ENCODE measurements at regions not wholly inside any gene's neighbourhood (a gene's known extent, or its start where the extent isn't known, plus 50 kb on each side); places are given as distances from the start of the nearest gene placed in this dataset.
A peak's percentile ranks its signal among the peaks of the same experiment; 100 is the strongest.

DNA sequence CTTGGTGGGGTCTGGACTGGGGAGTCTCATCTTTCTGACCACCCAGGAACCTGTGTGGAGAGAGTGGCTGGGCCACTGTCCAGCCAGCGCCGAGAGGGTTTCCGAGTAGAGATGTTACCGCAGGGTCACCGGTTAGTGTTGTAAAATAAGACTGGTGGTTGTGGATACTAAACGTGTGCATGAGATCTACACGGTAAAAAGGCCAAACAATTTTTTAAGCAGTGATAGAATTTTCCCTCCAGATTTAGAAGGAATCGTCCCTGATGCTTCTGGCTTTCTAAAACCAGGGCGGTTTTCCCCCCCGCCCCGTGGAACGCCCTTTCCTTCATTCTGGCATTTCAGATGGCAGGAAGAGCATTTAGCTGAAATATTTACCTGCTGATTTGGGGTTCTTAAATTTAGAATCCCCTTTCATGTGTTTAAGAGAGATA lies 72.6 kb upstream of the PPARA start:
- no peak for TF ChIP-seq CTCF (IDR thresholded peaks at IDR 0.05; ENCODE audit: low read depth, low read length, missing control alignments)
- H3K4me3 ChIP-seq (ENCODE audit: low read depth, low read length) = peak overlapping the region; percentile 32
- in situ Hi-C loops (cut with HindIII; ENCODE audit: low pct_ligation_motif_present, low sequenced_read_pairs) = no loop called here
- H3K27me3 ChIP-seq (replicated peaks) = no peaks in the 10 kb centered on the region
- H3K36me3 ChIP-seq (replicated peaks) = peaks cover 15% of the 10 kb centered on the region
- no peak for DNase-seq
- no peak overlapping the region for H3K27ac ChIP-seq

GRCh38 chr22:46078241-46079092 lies 71.9 kb upstream of the PPARA start:
- Histone ChIP-seq H3K27ac (no peak overlapping the region), H3K27me3 (replicated peaks) (no peaks in the 10 kb centered on the region), H3K36me3 (replicated peaks) (peaks cover 19% of the 10 kb centered on the region), H3K4me3 (ENCODE audit: low read depth, low read length) (peak overlapping the region; percentile 73)
- DNase-seq = no peak
- no peak for TF ChIP-seq CTCF (IDR thresholded peaks at IDR 0.05; ENCODE audit: low read depth, low read length, missing control alignments)
- in situ Hi-C loops (cut with HindIII; ENCODE audit: low pct_ligation_motif_present, low sequenced_read_pairs) = no loop called here

DNA sequence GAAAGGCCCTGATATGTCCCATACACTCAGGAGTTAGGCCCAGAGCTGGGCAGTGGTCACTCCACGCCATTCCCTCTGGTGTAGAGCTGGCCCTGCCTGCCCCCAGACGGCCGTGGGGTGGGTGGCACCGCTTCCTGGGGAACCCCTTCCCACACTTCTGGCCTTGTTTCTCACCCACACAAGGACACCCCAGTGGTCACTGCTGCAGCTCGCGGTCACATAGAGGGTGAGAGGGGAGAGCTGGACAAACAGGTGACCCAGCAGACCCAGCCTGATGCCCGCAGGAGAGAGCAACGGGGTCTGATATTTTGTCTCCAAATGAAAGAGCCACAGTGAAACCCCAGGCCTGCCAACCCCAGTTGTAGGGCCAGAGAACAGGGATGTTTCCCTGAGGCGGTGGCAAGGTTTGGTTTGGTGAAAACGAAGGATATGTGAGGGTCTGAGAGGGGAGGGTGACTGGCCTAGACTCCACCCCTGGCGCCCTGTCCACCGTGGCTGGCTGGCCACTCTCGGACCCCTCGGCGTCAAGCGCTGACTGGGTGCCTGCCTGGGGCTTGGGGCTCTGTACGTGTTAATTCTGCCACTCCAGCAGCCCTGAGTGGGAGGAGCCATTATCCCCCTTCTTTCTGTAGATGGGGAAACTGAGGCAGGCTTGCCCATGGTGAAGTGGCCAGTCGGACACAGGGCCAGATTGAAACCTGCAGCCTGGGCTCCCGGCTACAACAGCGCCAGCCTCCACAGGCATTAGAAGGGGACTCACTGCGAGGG lies 71.0 kb upstream of the PPARA start:
- TF ChIP-seq CTCF (IDR thresholded peaks at IDR 0.05; ENCODE audit: low read depth, low read length, missing control alignments) = no peak
- in situ Hi-C loops (cut with HindIII; ENCODE audit: low pct_ligation_motif_present, low sequenced_read_pairs) = no loop called here
- H3K4me3 ChIP-seq (ENCODE audit: low read depth, low read length) = peak overlapping the region; percentile 73
- no peaks in the 10 kb centered on the region for H3K27me3 ChIP-seq (replicated peaks)
- peak overlapping the region; percentile 73 for H3K27ac ChIP-seq
- peaks cover 22% of the 10 kb centered on the region for H3K36me3 ChIP-seq (replicated peaks)
- no peak for DNase-seq

GRCh38 chr22:46079861-46080821 lies 70.2 kb upstream of the PPARA start:
- Histone ChIP-seq H3K4me3 (ENCODE audit: low read depth, low read length) (peak overlapping the region; percentile 73), H3K27me3 (replicated peaks) (no peaks in the 10 kb centered on the region), H3K27ac (peak overlapping the region; percentile 73), H3K36me3 (replicated peaks) (peaks cover 27% of the 10 kb centered on the region)
- DNase-seq = no peak
- TF ChIP-seq CTCF (IDR thresholded peaks at IDR 0.05; ENCODE audit: low read depth, low read length, missing control alignments) = no peak
- in situ Hi-C loops (cut with HindIII; ENCODE audit: low pct_ligation_motif_present, low sequenced_read_pairs) = no loop called here

- no peak for DNase-seq
- in situ Hi-C loops (cut with HindIII; ENCODE audit: low pct_ligation_motif_present, low sequenced_read_pairs) = no loop called here
- H3K27me3 ChIP-seq (replicated peaks) = no peaks in the 10 kb centered on the region
- peaks cover 27% of the 10 kb centered on the region for H3K36me3 ChIP-seq (replicated peaks)
- TF ChIP-seq CTCF (IDR thresholded peaks at IDR 0.05; ENCODE audit: low read depth, low read length, missing control alignments) = no peak
- H3K27ac ChIP-seq = peak overlapping the region; percentile 30
- peak overlapping the region; percentile 73 for H3K4me3 ChIP-seq (ENCODE audit: low read depth, low read length)
Measured at GRCh38 chr22:46081036-46081830, 69.1 kb upstream of the PPARA start.
